ENCODE measurements at regions not wholly inside any gene's neighbourhood (a gene's known extent, or its start where the extent isn't known, plus 50 kb on each side); places are given as distances from the start of the nearest gene placed in this dataset.

DNA sequence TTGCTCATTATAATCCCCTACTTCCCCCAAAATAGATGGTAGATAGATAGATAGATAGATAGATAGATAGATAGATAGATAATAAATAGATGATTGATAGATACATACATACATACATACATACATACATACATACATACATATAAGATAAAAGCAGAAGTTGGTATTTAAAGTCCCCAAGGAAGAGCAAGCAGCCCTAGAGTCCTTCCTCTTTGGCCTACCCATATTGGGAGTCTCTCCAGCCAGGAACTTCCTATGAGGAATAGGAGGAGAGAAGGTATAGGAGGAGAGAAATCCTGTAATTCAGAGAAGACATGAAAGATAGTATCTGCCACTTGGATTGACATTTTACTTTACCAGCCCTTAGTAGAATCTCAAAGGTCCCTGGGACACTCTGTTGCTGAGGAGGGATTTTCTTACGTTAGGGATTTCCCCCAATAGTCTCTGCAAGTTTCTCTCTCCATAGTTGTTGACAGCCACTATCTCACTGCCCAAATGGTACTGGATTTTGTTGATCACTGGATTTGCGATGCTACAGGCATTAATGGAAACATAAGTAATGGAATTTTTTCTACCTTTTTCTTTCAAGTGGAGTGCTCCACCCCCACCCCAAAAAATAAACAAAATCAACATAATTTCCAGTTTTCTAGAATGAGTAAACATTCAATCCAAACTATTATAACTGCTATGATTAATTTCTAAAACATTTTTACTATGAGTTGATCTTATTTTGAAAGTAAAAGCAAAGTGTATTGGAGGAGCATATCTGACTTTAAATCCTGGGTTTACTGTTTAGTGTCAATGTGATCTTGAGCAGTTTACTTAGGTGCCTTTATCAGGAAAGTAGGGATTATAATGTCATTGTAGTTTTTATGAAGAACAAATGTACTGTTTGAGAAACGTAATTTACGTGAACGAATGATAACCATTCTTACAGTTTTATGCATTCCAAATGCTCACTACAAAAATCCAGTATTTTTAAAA is 93.2 kb upstream of the TNFSF4 start:
- H3K27me3 Mint-ChIP-seq (ENCODE audit: unreplicated experiment) = peaks cover 1% of the 10 kb centered on the region
- TF ChIP-seq, protein P1, sequence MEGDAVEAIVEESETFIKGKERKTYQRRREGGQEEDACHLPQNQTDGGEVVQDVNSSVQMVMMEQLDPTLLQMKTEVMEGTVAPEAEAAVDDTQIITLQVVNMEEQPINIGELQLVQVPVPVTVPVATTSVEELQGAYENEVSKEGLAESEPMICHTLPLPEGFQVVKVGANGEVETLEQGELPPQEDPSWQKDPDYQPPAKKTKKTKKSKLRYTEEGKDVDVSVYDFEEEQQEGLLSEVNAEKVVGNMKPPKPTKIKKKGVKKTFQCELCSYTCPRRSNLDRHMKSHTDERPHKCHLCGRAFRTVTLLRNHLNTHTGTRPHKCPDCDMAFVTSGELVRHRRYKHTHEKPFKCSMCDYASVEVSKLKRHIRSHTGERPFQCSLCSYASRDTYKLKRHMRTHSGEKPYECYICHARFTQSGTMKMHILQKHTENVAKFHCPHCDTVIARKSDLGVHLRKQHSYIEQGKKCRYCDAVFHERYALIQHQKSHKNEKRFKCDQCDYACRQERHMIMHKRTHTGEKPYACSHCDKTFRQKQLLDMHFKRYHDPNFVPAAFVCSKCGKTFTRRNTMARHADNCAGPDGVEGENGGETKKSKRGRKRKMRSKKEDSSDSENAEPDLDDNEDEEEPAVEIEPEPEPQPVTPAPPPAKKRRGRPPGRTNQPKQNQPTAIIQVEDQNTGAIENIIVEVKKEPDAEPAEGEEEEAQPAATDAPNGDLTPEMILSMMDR (IDR thresholded peaks at IDR 0.05; ENCODE audit: unreplicated experiment) = no peak
- H3K36me3 Mint-ChIP-seq (ENCODE audit: low read depth, unreplicated experiment) = no peaks in the 10 kb centered on the region
- H3K27ac Mint-ChIP-seq (ENCODE audit: unreplicated experiment) = no peak overlapping the region
- H3K4me3 Mint-ChIP-seq (ENCODE audit: unreplicated experiment) = no peak overlapping the region
- H3K9me3 Mint-ChIP-seq (ENCODE audit: unreplicated experiment) = no peaks in the 10 kb centered on the region
- DNase-seq (ENCODE audit: low spot score) = no peak
- peaks cover 45% of the 10 kb centered on the region for H3K4me1 Mint-ChIP-seq (ENCODE audit: unreplicated experiment)

DNA sequence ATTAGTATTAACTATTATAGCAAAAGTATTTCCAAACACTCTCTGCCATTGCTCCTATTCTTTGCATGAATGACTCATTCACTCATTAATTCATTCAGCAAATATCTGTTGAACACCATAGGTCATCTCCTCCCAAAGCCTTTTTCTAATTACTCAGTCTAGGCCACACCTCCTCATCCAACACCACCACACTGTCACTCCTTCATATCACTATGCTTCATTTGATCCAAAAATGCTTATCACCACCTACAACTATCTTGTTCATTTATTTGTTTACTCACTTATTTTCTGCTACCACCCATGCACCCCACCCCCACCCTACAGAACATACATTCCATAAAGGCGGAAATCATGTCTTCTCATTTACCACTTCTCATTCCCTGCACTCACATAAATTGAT is 94.4 kb upstream of the TNFSF4 start:
- TF ChIP-seq, protein P1 (IDR thresholded peaks at IDR 0.05; ENCODE audit: unreplicated experiment) = no peak
- no peak for DNase-seq (ENCODE audit: low spot score)
- Mint-ChIP-seq H3K4me1 (ENCODE audit: unreplicated experiment) (peaks cover 44% of the 10 kb centered on the region), H3K4me3 (ENCODE audit: unreplicated experiment) (no peak overlapping the region), H3K9me3 (ENCODE audit: unreplicated experiment) (no peaks in the 10 kb centered on the region), H3K27me3 (ENCODE audit: unreplicated experiment) (peaks cover 1% of the 10 kb centered on the region), H3K36me3 (ENCODE audit: low read depth, unreplicated experiment) (no peaks in the 10 kb centered on the region), H3K27ac (ENCODE audit: unreplicated experiment) (no peak overlapping the region)

DNA sequence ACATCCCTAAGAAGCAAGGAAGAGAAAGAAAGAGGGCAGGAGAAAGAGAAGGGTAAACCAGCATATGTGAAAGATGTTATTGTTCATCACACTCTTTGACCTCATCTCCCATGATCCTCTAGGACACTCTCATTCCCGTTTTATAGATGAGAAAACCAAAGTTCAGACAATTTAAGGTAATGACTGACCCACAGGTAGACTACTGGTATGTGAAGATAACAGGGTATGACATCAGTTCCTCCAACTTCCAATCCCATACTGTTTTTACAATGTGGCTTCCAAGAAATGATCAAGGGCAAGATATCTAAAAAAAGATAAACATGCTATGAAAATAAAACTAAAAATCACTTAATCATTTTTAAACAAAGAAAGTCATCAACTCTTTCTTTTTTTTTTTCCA is 95.2 kb upstream of the TNFSF4 start:
- Mint-ChIP-seq H3K9me3 (ENCODE audit: unreplicated experiment) (no peaks in the 10 kb centered on the region), H3K27me3 (ENCODE audit: unreplicated experiment) (peaks cover 1% of the 10 kb centered on the region), H3K36me3 (ENCODE audit: low read depth, unreplicated experiment) (no peaks in the 10 kb centered on the region), H3K4me1 (ENCODE audit: unreplicated experiment) (peaks cover 40% of the 10 kb centered on the region), H3K4me3 (ENCODE audit: unreplicated experiment) (no peak overlapping the region), H3K27ac (ENCODE audit: unreplicated experiment) (no peak overlapping the region)
- TF ChIP-seq, protein P1 (IDR thresholded peaks at IDR 0.05; ENCODE audit: unreplicated experiment) = no peak
- DNase-seq (ENCODE audit: low spot score) = no peak

DNA sequence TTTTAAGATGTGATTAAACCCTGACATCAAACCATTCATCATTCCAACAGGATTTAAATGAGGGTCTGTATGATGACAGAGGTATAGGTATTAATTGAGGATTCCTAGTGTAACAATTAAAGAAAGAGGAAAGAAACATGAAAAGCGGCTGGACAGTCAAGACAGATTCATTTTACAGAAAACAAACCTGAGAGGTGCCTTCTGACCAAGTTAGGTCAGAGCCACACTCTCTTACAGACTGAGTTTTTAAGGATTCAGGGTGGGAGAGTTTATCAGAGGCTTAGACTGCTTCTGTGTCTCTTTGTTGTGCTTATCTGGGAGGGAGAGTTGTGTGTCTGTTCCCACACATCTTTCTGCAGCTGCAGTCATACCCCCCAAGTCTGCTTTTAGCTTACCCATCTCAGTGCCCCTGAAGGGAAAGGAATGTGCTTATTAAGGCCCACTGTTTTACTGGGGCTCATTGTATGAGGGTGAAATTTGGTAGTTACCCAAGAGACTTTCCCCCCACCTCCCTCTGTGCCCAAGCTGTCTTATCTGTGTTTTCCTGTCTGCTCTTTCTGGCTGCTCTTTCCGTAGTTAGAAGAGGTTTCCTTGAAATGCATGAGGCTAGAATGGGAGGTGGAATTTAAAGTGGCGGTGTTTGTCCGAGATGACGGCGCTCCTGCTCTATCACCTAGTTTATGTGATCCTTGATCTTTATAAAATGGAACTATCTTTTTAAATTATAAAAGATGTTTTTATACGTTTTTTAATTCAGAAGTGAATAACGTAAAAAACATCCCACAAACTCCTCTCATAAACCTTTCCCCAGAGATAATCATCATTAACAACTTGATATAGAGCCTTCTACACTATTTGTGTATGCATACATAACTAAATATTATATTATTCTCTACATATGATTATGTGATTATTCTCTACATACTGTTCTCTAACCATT is 96.0 kb upstream of the TNFSF4 start:
- peaks cover 1% of the 10 kb centered on the region for H3K27me3 Mint-ChIP-seq (ENCODE audit: unreplicated experiment)
- H3K4me1 Mint-ChIP-seq (ENCODE audit: unreplicated experiment) = peaks cover 32% of the 10 kb centered on the region
- H3K4me3 Mint-ChIP-seq (ENCODE audit: unreplicated experiment) = peak overlapping the region; percentile 57

More for the DNA sequence above, 96.0 kb upstream of the TNFSF4 start:
- TF ChIP-seq, protein P1 (IDR thresholded peaks at IDR 0.05; ENCODE audit: unreplicated experiment) = no peak
- no peak for DNase-seq (ENCODE audit: low spot score)
- H3K27ac Mint-ChIP-seq (ENCODE audit: unreplicated experiment) = peak overlapping the region; percentile 80
- H3K9me3 Mint-ChIP-seq (ENCODE audit: unreplicated experiment) = no peaks in the 10 kb centered on the region
- no peaks in the 10 kb centered on the region for H3K36me3 Mint-ChIP-seq (ENCODE audit: low read depth, unreplicated experiment)
